ENCODE measurements at regions not wholly inside any gene's neighbourhood (a gene's known extent, or its start where the extent isn't known, plus 50 kb on each side); places are given as distances from the start of the nearest gene placed in this dataset.

GRCh38 chr16:87229230-87230188, 87.7 kb downstream of the C16orf95 start:
- H3K9ac ChIP-seq: no peak overlapping the region
- TF ChIP-seq CTCF (IDR thresholded peaks at IDR 0.05): no peak
- no peaks in the 10 kb centered on the region for H3K36me3 ChIP-seq (ENCODE audit: control insufficient read depth, insufficient read depth, low read length)
- H3K9me3 ChIP-seq (ENCODE audit: control insufficient read depth, low read length): no peaks in the 10 kb centered on the region
- H3K4me1 ChIP-seq: no peaks in the 10 kb centered on the region
- H2AFZ ChIP-seq: no peak overlapping the region
- H3K27me3 ChIP-seq (ENCODE audit: control insufficient read depth, insufficient read depth, low read length): no peaks in the 10 kb centered on the region
- H3K4me3 ChIP-seq (ENCODE audit: low read depth, low read length): no peak overlapping the region
- no peak overlapping the region for H3K4me2 ChIP-seq (ENCODE audit: low read length)
- no peaks in the 10 kb centered on the region for H3K79me2 ChIP-seq
- H3K27ac ChIP-seq: no peak overlapping the region

GRCh38 chr16:87230571-87230970, 86.6 kb downstream of the C16orf95 start:
- no peaks in the 10 kb centered on the region for H3K4me1 ChIP-seq
- no peaks in the 10 kb centered on the region for H3K79me2 ChIP-seq
- H3K9me3 ChIP-seq (ENCODE audit: control insufficient read depth, low read length): no peaks in the 10 kb centered on the region
- H3K27ac ChIP-seq: no peak overlapping the region
- TF ChIP-seq CTCF (IDR thresholded peaks at IDR 0.05): no peak
- H3K27me3 ChIP-seq (ENCODE audit: control insufficient read depth, insufficient read depth, low read length): no peaks in the 10 kb centered on the region
- no peak overlapping the region for H2AFZ ChIP-seq
- H3K9ac ChIP-seq: no peak overlapping the region
- H3K36me3 ChIP-seq (ENCODE audit: control insufficient read depth, insufficient read depth, low read length): no peaks in the 10 kb centered on the region
- H3K4me2 ChIP-seq (ENCODE audit: low read length): no peak overlapping the region
- H3K4me3 ChIP-seq (ENCODE audit: low read depth, low read length): no peak overlapping the region

- TF ChIP-seq CTCF (IDR thresholded peaks at IDR 0.05): no peak
- Histone ChIP-seq H3K27me3 (ENCODE audit: control insufficient read depth, insufficient read depth, low read length) (no peaks in the 10 kb centered on the region), H3K27ac (no peak overlapping the region), H3K36me3 (ENCODE audit: control insufficient read depth, insufficient read depth, low read length) (no peaks in the 10 kb centered on the region), H3K79me2 (no peaks in the 10 kb centered on the region), H3K4me1 (no peaks in the 10 kb centered on the region), H3K9ac (no peak overlapping the region), H3K4me2 (ENCODE audit: low read length) (no peak overlapping the region), H3K4me3 (ENCODE audit: low read depth, low read length) (no peak overlapping the region), H3K9me3 (ENCODE audit: control insufficient read depth, low read length) (no peaks in the 10 kb centered on the region), H2AFZ (no peak overlapping the region)
Observed at GRCh38 chr16:87231295-87231694, 85.9 kb downstream of the C16orf95 start.

GRCh38 chr16:87231911-87232310, 85.3 kb downstream of the C16orf95 start:
- no peaks in the 10 kb centered on the region for H3K4me1 ChIP-seq
- no peak overlapping the region for H3K27ac ChIP-seq
- no peak overlapping the region for H2AFZ ChIP-seq
- no peaks in the 10 kb centered on the region for H3K27me3 ChIP-seq (ENCODE audit: control insufficient read depth, insufficient read depth, low read length)
- no peaks in the 10 kb centered on the region for H3K79me2 ChIP-seq
- H3K4me3 ChIP-seq (ENCODE audit: low read depth, low read length): no peak overlapping the region
- no peaks in the 10 kb centered on the region for H3K9me3 ChIP-seq (ENCODE audit: control insufficient read depth, low read length)
- no peak overlapping the region for H3K4me2 ChIP-seq (ENCODE audit: low read length)
- no peak overlapping the region for H3K9ac ChIP-seq
- no peak for TF ChIP-seq CTCF (IDR thresholded peaks at IDR 0.05)
- H3K36me3 ChIP-seq (ENCODE audit: control insufficient read depth, insufficient read depth, low read length): no peaks in the 10 kb centered on the region

- H3K9me3 ChIP-seq (ENCODE audit: control insufficient read depth, low read length): no peaks in the 10 kb centered on the region
- no peak overlapping the region for H3K4me2 ChIP-seq (ENCODE audit: low read length)
- H2AFZ ChIP-seq: no peak overlapping the region
- H3K27ac ChIP-seq: no peak overlapping the region
- no peak for TF ChIP-seq CTCF (IDR thresholded peaks at IDR 0.05)
- H3K27me3 ChIP-seq (ENCODE audit: control insufficient read depth, insufficient read depth, low read length): no peaks in the 10 kb centered on the region
- H3K4me1 ChIP-seq: no peaks in the 10 kb centered on the region
- H3K79me2 ChIP-seq: no peaks in the 10 kb centered on the region
- no peak overlapping the region for H3K9ac ChIP-seq
- H3K36me3 ChIP-seq (ENCODE audit: control insufficient read depth, insufficient read depth, low read length): no peaks in the 10 kb centered on the region
- H3K4me3 ChIP-seq (ENCODE audit: low read depth, low read length): no peak overlapping the region
Observed at GRCh38 chr16:87233928-87234327, 83.3 kb downstream of the C16orf95 start.
